ENCODE measurements at regions not wholly inside any gene's neighbourhood (a gene's known extent, or its start where the extent isn't known, plus 50 kb on each side); places are given as distances from the start of the nearest gene placed in this dataset.
A peak's percentile ranks its signal among the peaks of the same experiment; 100 is the strongest.

- Histone ChIP-seq H2BK5ac (ENCODE audit: low read depth, low read length) (no peak overlapping the region), H3K36me3 (ENCODE audit: control insufficient read depth in 2 of 4, insufficient read depth in 4 of 4, low read length in 3 of 4) (no peaks in the 10 kb centered on the region), H2AFZ (ENCODE audit: low read length) (0 out of 2 replicates have a peak overlapping the region, but pooled peaks have one; percentile 33), H3K79me1 (ENCODE audit: low read depth, low read length) (no peaks in the 10 kb centered on the region), H3K9ac (replicated peaks in 1 of 4; ENCODE audit: extremely low read depth in 1 of 4, low read depth in 3 of 4, low read length in 3 of 4) (no peak overlapping the region), H4K91ac (replicated peaks; ENCODE audit: insufficient read length, low read length) (no peak overlapping the region), H2BK120ac (replicated peaks; ENCODE audit: low read depth, low read length) (no peak overlapping the region), H3K14ac (ENCODE audit: insufficient read length) (no peak overlapping the region), H3K18ac (ENCODE audit: extremely low read depth, low read length) (no peak overlapping the region), H2BK20ac (ENCODE audit: low read length) (no peak overlapping the region), H3K56ac (replicated peaks; ENCODE audit: insufficient read length, low read depth, low read length) (no peak overlapping the region), H3K23me2 (ENCODE audit: low read depth, low read length) (no peaks in the 10 kb centered on the region), H3K4me3 (ENCODE audit: extremely low read depth in 1 of 4, insufficient read depth in 2 of 4, low read depth in 3 of 4, low read length in 4 of 4) (no peak overlapping the region), H2BK15ac (ENCODE audit: low read length) (no peak overlapping the region), H3K23ac (ENCODE audit: insufficient read length) (no peak overlapping the region), H3K9me3 (ENCODE audit: insufficient read depth in 2 of 2, low read depth in 1 of 2, low read length in 1 of 2) (no peaks in the 10 kb centered on the region), H4K5ac (ENCODE audit: insufficient read length, low read depth, low read length) (no peak overlapping the region), H3K4me2 (ENCODE audit: insufficient read depth in 1 of 2, low read depth in 2 of 2, low read length in 2 of 2) (no peak overlapping the region), H4K20me1 (replicated peaks in 1 of 2; ENCODE audit: control insufficient read depth in 1 of 2, insufficient read depth in 2 of 2, low read length in 2 of 2) (no peaks in the 10 kb centered on the region), H4K8ac (ENCODE audit: extremely low read depth, insufficient read depth, low read length) (no peak overlapping the region), H2AK5ac (ENCODE audit: low read depth, low read length) (no peak overlapping the region), H3K4me1 (replicated peaks in 1 of 4; ENCODE audit: control insufficient read depth in 3 of 4, insufficient read depth in 4 of 4, low read length in 3 of 4) (no peaks in the 10 kb centered on the region), H2BK12ac (ENCODE audit: low read depth, low read length) (no peak overlapping the region), H3K79me2 (ENCODE audit: control insufficient read depth in 1 of 2, insufficient read depth in 2 of 2, low read length in 2 of 2) (no peaks in the 10 kb centered on the region), H3K4ac (replicated peaks; ENCODE audit: insufficient read length, low read depth, low read length) (no peak overlapping the region), H3K27ac (ENCODE audit: low read depth, low read length) (no peak overlapping the region), H3K27me3 (replicated peaks in 1 of 4; ENCODE audit: control insufficient read depth in 3 of 4, extremely low read depth in 1 of 4, insufficient read depth in 3 of 4, low read length in 3 of 4) (no peaks in the 10 kb centered on the region)
- CTCF ChIA-PET (ENCODE audit: partially characterized antibody): interaction anchor here (1.3 to 1.8 kb wide), 2 partner anchors 31 to 47 kb away, joined by 4 to 5 read pairs; no protein-coding TSS in a partner anchor
- 95% methylated on average over 2 of the region's 2 CpGs; no CpG with 5 or more reads in 1 of the 2 experiments for WGBS, 2 experiments (ENCODE audit: extremely low coverage in 1 of 2, insufficient coverage in 1 of 2, insufficient read length in 1 of 2, insufficient replicate concordance in 2 of 2, low coverage in 1 of 2, low lambda C conversion rate in 2 of 2, missing lambda C conversion rate in 1 of 2)
- POLR2A ChIA-PET (ENCODE audit: partially characterized antibody): no interaction called here
- FAIRE-seq (no peak), DNase-seq (ENCODE audit: low read depth in 1 of 2, low spot score in 2 of 2) (no peak)
- TF ChIP-seq RAD21 (IDR thresholded peaks at IDR 0.05 in 1 of 2, conservative IDR thresholded peaks at IDR 0.05 in 1 of 2; ENCODE audit: low read depth in 2 of 2, low read length in 2 of 2) (no peak), CTBP2 (IDR thresholded peaks at IDR 0.05; ENCODE audit: borderline replicate concordance, insufficient read depth, insufficient read length, low read length) (no peak), TCF12 (IDR thresholded peaks at IDR 0.05; ENCODE audit: low read depth, low read length) (no peak), YY1 (IDR thresholded peaks at IDR 0.05; ENCODE audit: low read depth, low read length) (no peak), SIN3A (conservative IDR thresholded peaks at IDR 0.05 in 1 of 2, IDR thresholded peaks at IDR 0.05 in 1 of 2; ENCODE audit: low read depth in 1 of 2, low read length in 2 of 2) (no peak), KDM4A (IDR thresholded peaks at IDR 0.05; ENCODE audit: low read depth, low read length, severe bottlenecking) (no peak), NRF1 (IDR thresholded peaks at IDR 0.05; ENCODE audit: low read depth, low read length) (no peak), RXRA (IDR thresholded peaks at IDR 0.05; ENCODE audit: insufficient read depth, low read depth, low read length) (no peak), MAX (IDR thresholded peaks at IDR 0.05) (no peak), CTCF (IDR thresholded peaks at IDR 0.05; ENCODE audit: control extremely low read depth in 1 of 3, insufficient read depth in 1 of 3, low read depth in 1 of 3, low read length in 3 of 3) (no peak)
These were observed 161.2 kb upstream of the C1orf87 start for GRCh38 chr1:60234776-60235175.
